Subcutaneous abdominal adipose tissue (tissue), 5 donors: ENCODE measurements at regions not wholly inside any gene's neighbourhood (a gene's known extent, or its start where the extent isn't known, plus 50 kb on each side); places are given as distances from the start of the nearest gene placed in this dataset.

ENCODE experiments used
- H3K27ac ChIP-seq: one replicate; pipeline ENCODE4 v1.7.0; 2013; ENCODE audit warnings: low read depth, mild to moderate bottlenecking, inconsistent platforms, low read length, moderate library complexity
- H3K27me3 ChIP-seq, 5 donors: one replicate each; pipeline ENCODE4 v1.7.0; 2013; ENCODE audit warnings: low read length in 5 of 5, inconsistent platforms in 1 of 5; ENCODE audit not compliant: control insufficient read depth in 5 of 5, insufficient read depth in 4 of 5
- H3K36me3 ChIP-seq, 5 donors: one replicate each; pipeline ENCODE4 v1.7.0; 2013; ENCODE audit warnings: low read length in 5 of 5; ENCODE audit not compliant: control insufficient read depth in 5 of 5, insufficient read depth in 5 of 5
- H3K4me1 ChIP-seq, 5 donors: one replicate each; pipeline ENCODE4 v1.7.0; 2013; ENCODE audit warnings: low read length in 5 of 5, mild to moderate bottlenecking in 3 of 5, moderate library complexity in 1 of 5; ENCODE audit not compliant: control insufficient read depth in 5 of 5, insufficient read depth in 5 of 5
- H3K4me3 ChIP-seq, 5 donors: one replicate each; pipeline ENCODE4 v1.7.0; 2013; ENCODE audit warnings: low read length in 5 of 5, low read depth in 1 of 5
- H3K9ac ChIP-seq, 5 donors: one replicate each; pipeline ENCODE4 v1.7.0; 2013; ENCODE audit warnings: low read length in 5 of 5, mild to moderate bottlenecking in 4 of 5, moderate library complexity in 3 of 5
- H3K9me3 ChIP-seq, 5 donors: one replicate each; pipeline ENCODE4 v1.7.0; 2013; ENCODE audit warnings: low read length in 5 of 5; ENCODE audit not compliant: control insufficient read depth in 5 of 5
- donor health status: healthy.
- donor health status: healthy.
- donor health status: healthy.
- donor health status: healthy.
- donor health status: healthy.

- no peak overlapping the region for H3K4me3 ChIP-seq
- no peak overlapping the region for H3K27ac ChIP-seq
- H3K27me3 ChIP-seq, result no peaks in the 10 kb centered on the region
- peaks cover 0 to 7% (median under 1%) of the 10 kb centered on the region in 5 donors for H3K4me1 ChIP-seq
- no peaks in the 10 kb centered on the region for H3K36me3 ChIP-seq
- H3K9me3 ChIP-seq, result no peaks in the 10 kb centered on the region
- no peak overlapping the region for H3K9ac ChIP-seq
Measured at GRCh38 chr9:2359891-2360471, 261.6 kb upstream of the VLDLR start.

- Histone ChIP-seq H3K27ac (no peak overlapping the region), H3K9ac (no peak overlapping the region), H3K9me3 (no peaks in the 10 kb centered on the region), H3K4me1 (peaks cover 0 to 7% (median 0%) of the 10 kb centered on the region in 5 donors), H3K4me3 (no peak overlapping the region), H3K27me3 (no peaks in the 10 kb centered on the region), H3K36me3 (no peaks in the 10 kb centered on the region)
Measured at GRCh38 chr9:2362150-2362549, 259.4 kb upstream of the VLDLR start.

GRCh38 chr9:2363138-2363745, 258.3 kb upstream of the VLDLR start:
- Histone ChIP-seq H3K9me3 (no peaks in the 10 kb centered on the region), H3K27me3 (no peaks in the 10 kb centered on the region), H3K4me3 (no peak overlapping the region), H3K27ac (no peak overlapping the region), H3K4me1 (peaks cover 0 to 7% (median 0%) of the 10 kb centered on the region in 5 donors), H3K36me3 (no peaks in the 10 kb centered on the region), H3K9ac (no peak overlapping the region)

- Histone ChIP-seq H3K9me3 (no peaks in the 10 kb centered on the region), H3K9ac (no peak overlapping the region), H3K4me1 (peaks cover 0 to 7% (median 0%) of the 10 kb centered on the region in 5 donors), H3K27me3 (no peaks in the 10 kb centered on the region), H3K36me3 (no peaks in the 10 kb centered on the region), H3K27ac (no peak overlapping the region), H3K4me3 (no peak overlapping the region)
Measured at GRCh38 chr9:2363781-2364180, 257.8 kb upstream of the VLDLR start.

GRCh38 chr9:2367970-2368369, 253.6 kb upstream of the VLDLR start:
- Histone ChIP-seq H3K9ac (no peak overlapping the region), H3K36me3 (no peaks in the 10 kb centered on the region), H3K4me3 (no peak overlapping the region), H3K9me3 (no peaks in the 10 kb centered on the region), H3K27me3 (no peaks in the 10 kb centered on the region), H3K4me1 (no peaks in the 10 kb centered on the region), H3K27ac (no peak overlapping the region)

- H3K9ac ChIP-seq, result no peak overlapping the region
- H3K27me3 ChIP-seq, result no peaks in the 10 kb centered on the region
- no peaks in the 10 kb centered on the region for H3K36me3 ChIP-seq
- H3K4me3 ChIP-seq, result no peak overlapping the region
- peaks cover 0 to 5% (median 0%) of the 10 kb centered on the region in 5 donors for H3K9me3 ChIP-seq
- no peak overlapping the region for H3K27ac ChIP-seq
- no peaks in the 10 kb centered on the region for H3K4me1 ChIP-seq
Measured at GRCh38 chr9:2373648-2374047, 247.9 kb upstream of the VLDLR start.

- Histone ChIP-seq H3K4me1 (no peaks in the 10 kb centered on the region), H3K9me3 (peaks cover 0 to 5% (median 0%) of the 10 kb centered on the region in 5 donors), H3K36me3 (no peaks in the 10 kb centered on the region), H3K27me3 (no peaks in the 10 kb centered on the region), H3K27ac (no peak overlapping the region), H3K9ac (no peak overlapping the region), H3K4me3 (no peak overlapping the region)
Measured at GRCh38 chr9:2375114-2375513, 246.5 kb upstream of the VLDLR start.

GRCh38 chr9:2377117-2377516, 244.5 kb upstream of the VLDLR start:
- Histone ChIP-seq H3K4me3 (no peak overlapping the region), H3K9me3 (peaks cover 0 to 5% (median 0%) of the 10 kb centered on the region in 5 donors), H3K9ac (no peak overlapping the region), H3K4me1 (no peaks in the 10 kb centered on the region), H3K36me3 (no peaks in the 10 kb centered on the region), H3K27ac (no peak overlapping the region), H3K27me3 (no peaks in the 10 kb centered on the region)

- H3K9me3 ChIP-seq, result peaks cover 0 to 5% (median 0%) of the 10 kb centered on the region in 5 donors
- H3K36me3 ChIP-seq, result no peaks in the 10 kb centered on the region
- H3K9ac ChIP-seq, result no peak overlapping the region
- H3K27me3 ChIP-seq, result no peaks in the 10 kb centered on the region
- no peak overlapping the region for H3K27ac ChIP-seq
- H3K4me1 ChIP-seq, result no peaks in the 10 kb centered on the region
- no peak overlapping the region for H3K4me3 ChIP-seq
Measured at GRCh38 chr9:2377834-2378233, 243.8 kb upstream of the VLDLR start.

GRCh38 chr9:2378266-2378665, 243.3 kb upstream of the VLDLR start:
- no peak overlapping the region for H3K27ac ChIP-seq
- no peaks in the 10 kb centered on the region for H3K36me3 ChIP-seq

More at GRCh38 chr9:2378266-2378665, 243.3 kb upstream of the VLDLR start:
- no peak overlapping the region for H3K9ac ChIP-seq
- no peak overlapping the region for H3K4me3 ChIP-seq
- peaks cover 0 to 5% (median 0%) of the 10 kb centered on the region in 5 donors for H3K9me3 ChIP-seq
- H3K4me1 ChIP-seq, result no peaks in the 10 kb centered on the region
- no peaks in the 10 kb centered on the region for H3K27me3 ChIP-seq
